CD4-positive, alpha-beta T cell (primary cell): ENCODE measurements at regions not wholly inside any gene's neighbourhood (a gene's known extent, or its start where the extent isn't known, plus 50 kb on each side); places are given as distances from the start of the nearest gene placed in this dataset.

Experiments used
- ATAC-seq: fragments of 200-7000 bp; cut with Tn5 transposase; one replicate; pipeline ENCODE4 v1.10.0; 2022; ENCODE audit warnings: mild to moderate bottlenecking; ENCODE audit not compliant: poor library complexity
- CTCF ChIA-PET: fragments of 350-600 bp; sonication (Branson Sonifier 250); formaldehyde crosslinking; loops from one replicate; lab custom pipeline; 2021; ENCODE audit warnings: antibody characterized with exemption, inconsistent platforms; lab: Charles Lee
- POLR2A ChIA-PET: fragments of 350-600 bp; sonication (Branson Sonifier 250); formaldehyde crosslinking; loops from one replicate; lab custom pipeline; 2021; ENCODE audit warnings: antibody characterized with exemption, inconsistent platforms; lab: Charles Lee
- DNase-seq, 14 experiments: peaks; one replicate each; pipeline ENCODE4 v3.0.0-alpha.2; 2013 to 2020; ENCODE audit warnings: mixed read lengths in 2 of 14
- H3K27ac ChIP-seq, 2 donors: one replicate each; pipeline versions ENCODE4 v1.5.1 to v1.7.0; 2013; ENCODE audit warnings: low read length in 2 of 2, low read depth in 1 of 2, mild to moderate bottlenecking in 1 of 2
- H3K27me3 ChIP-seq, 2 experiments: 1 replicate in 1 of 2; 2 replicates in 1 of 2; pipeline versions ENCODE4 v1.6.1 to v1.7.0; 2013; ENCODE audit warnings: low read length in 2 of 2, control low read depth in 1 of 2, mild to moderate bottlenecking in 1 of 2, moderate library complexity in 1 of 2; ENCODE audit not compliant: insufficient read depth in 2 of 2, control insufficient read depth in 1 of 2
- H3K36me3 ChIP-seq: one replicate; pipeline ENCODE4 v1.6.1; 2013; ENCODE audit warnings: low read length, control low read depth; ENCODE audit not compliant: insufficient read depth
- H3K4me1 ChIP-seq: one replicate; pipeline ENCODE4 v1.6.1; 2013; ENCODE audit warnings: low read length, control low read depth; ENCODE audit not compliant: insufficient read depth
- H3K4me3 ChIP-seq: one replicate; pipeline ENCODE4 v1.5.1; 2013; ENCODE audit warnings: mild to moderate bottlenecking, low read length, moderate library complexity
- H3K9me3 ChIP-seq, 2 experiments: 1 replicate in 1 of 2; 2 replicates in 1 of 2; pipeline versions ENCODE4 v1.6.1 to v1.7.0; 2013; ENCODE audit warnings: low read length in 2 of 2, mild to moderate bottlenecking in 2 of 2, control low read depth in 1 of 2, moderate library complexity in 1 of 2; ENCODE audit not compliant: control insufficient read depth in 1 of 2, insufficient read depth in 1 of 2
- H3K27ac Mint-ChIP-seq: one replicate; pipeline ENCODE4 v1.8.0; 2020; ENCODE audit warnings: mixed read lengths
- H3K27me3 Mint-ChIP-seq: one replicate; pipeline ENCODE4 v1.8.0; 2021; ENCODE audit warnings: mixed read lengths
- H3K36me3 Mint-ChIP-seq: one replicate; pipeline ENCODE4 v1.8.0; 2021; ENCODE audit warnings: low read depth, mixed read lengths
- H3K4me1 Mint-ChIP-seq: one replicate; pipeline ENCODE4 v1.8.0; 2021; ENCODE audit warnings: low read depth, mixed read lengths
- H3K4me3 Mint-ChIP-seq: one replicate; pipeline ENCODE4 v1.8.0; 2020; ENCODE audit warnings: mild to moderate bottlenecking, mixed read lengths
- H3K9me3 Mint-ChIP-seq: one replicate; pipeline ENCODE4 v1.8.0; 2020; ENCODE audit warnings: mixed read lengths
- CTCF ChIP-seq: fragments of 200-600 bp; IDR thresholded peaks from one replicate; pipeline ENCODE4 v1.8.0; 2022; ENCODE audit warnings: antibody characterized with exemption, mild to moderate bottlenecking
- intact Hi-C, 2 experiments: fragments of 100-400 bp; cut with DNase I in 1 of 2; cut with micrococcal nuclease in 1 of 2; formaldehyde crosslinking; loops; one replicate each; pipeline versions ENCODE4 v1.15.1 to v1.9.0; 2023 to 2025; cut with DNase I, micrococcal nuclease

- POLR2A ChIA-PET, result no interaction called here
- Histone ChIP-seq H3K27ac (no peak overlapping the region), H3K4me1 (no peaks in the 10 kb centered on the region), H3K27me3 (no peaks in the 10 kb centered on the region), H3K36me3 (no peaks in the 10 kb centered on the region), H3K9me3 (peaks cover 0 to 5% of the 10 kb centered on the region in 2 experiments), H3K4me3 (no peak overlapping the region)
- H3K9me3 Mint-ChIP-seq, result peaks cover 5% of the 10 kb centered on the region
- peaks cover 5% of the 10 kb centered on the region for H3K36me3 Mint-ChIP-seq
- ATAC-seq, result no peak
- CTCF ChIA-PET, result no interaction called here
- TF ChIP-seq CTCF, result no peak
- no peak overlapping the region for H3K4me3 Mint-ChIP-seq
- intact Hi-C loops, result no loop called here
- H3K27ac Mint-ChIP-seq, result no peak overlapping the region
- no peak for DNase-seq
- H3K27me3 Mint-ChIP-seq, result no peaks in the 10 kb centered on the region
- H3K4me1 Mint-ChIP-seq, result no peaks in the 10 kb centered on the region
Observed at GRCh38 chr2:186017278-186017677, 278.7 kb downstream of the FSIP2 start.

- Histone ChIP-seq H3K9me3 (no peaks in the 10 kb centered on the region), H3K4me1 (no peaks in the 10 kb centered on the region), H3K4me3 (no peak overlapping the region), H3K36me3 (no peaks in the 10 kb centered on the region), H3K27me3 (no peaks in the 10 kb centered on the region), H3K27ac (no peak overlapping the region)
- no peak for ATAC-seq
- no peak for TF ChIP-seq CTCF
- Mint-ChIP-seq H3K4me3 (no peak overlapping the region), H3K9me3 (no peaks in the 10 kb centered on the region), H3K27me3 (no peaks in the 10 kb centered on the region), H3K36me3 (no peaks in the 10 kb centered on the region), H3K27ac (no peak overlapping the region), H3K4me1 (no peaks in the 10 kb centered on the region)
- no peak for DNase-seq
- ChIA-PET POLR2A (no interaction called here), CTCF (interaction anchor here (0.6 kb wide), 1 partner anchor 925 kb away, joined by 4 read pairs; no protein-coding TSS in a partner anchor)
- intact Hi-C loops, result no loop called here
Observed at GRCh38 chr2:186024921-186025320, 286.3 kb downstream of the FSIP2 start.

- Mint-ChIP-seq H3K36me3 (no peaks in the 10 kb centered on the region), H3K9me3 (no peaks in the 10 kb centered on the region), H3K27ac (no peak overlapping the region), H3K4me1 (no peaks in the 10 kb centered on the region), H3K4me3 (no peak overlapping the region), H3K27me3 (no peaks in the 10 kb centered on the region)
- Histone ChIP-seq H3K27ac (no peak overlapping the region), H3K27me3 (no peaks in the 10 kb centered on the region), H3K4me3 (no peak overlapping the region), H3K36me3 (no peaks in the 10 kb centered on the region), H3K9me3 (no peaks in the 10 kb centered on the region), H3K4me1 (no peaks in the 10 kb centered on the region)
- no peak for TF ChIP-seq CTCF
- no peak for ATAC-seq
- POLR2A ChIA-PET, result no interaction called here
- CTCF ChIA-PET, result no interaction called here
- DNase-seq, result no peak
- intact Hi-C loops, result no loop called here
Observed at GRCh38 chr2:186027922-186028321, 289.3 kb downstream of the FSIP2 start.
